HG02623 (cell line): ENCODE measurements at regions not wholly inside any gene's neighbourhood (a gene's known extent, or its start where the extent isn't known, plus 50 kb on each side); places are given as distances from the start of the nearest gene placed in this dataset.

Source experiments
- ATAC-seq: cut with Tn5 transposase; IDR thresholded peaks from one replicate; pipeline ENCODE4 v1.9.1; 2021; ENCODE audit warnings: moderate library complexity; ENCODE audit not compliant: unreplicated experiment

GRCh38 chr18:77970814-77971213, 721.2 kb downstream of the GALR1 start:
- no peak for ATAC-seq

- no peak for ATAC-seq
Measured at GRCh38 chr18:77973745-77974144, 724.1 kb downstream of the GALR1 start.

- ATAC-seq = no peak
Measured at GRCh38 chr18:77974329-77974728, 724.7 kb downstream of the GALR1 start.

DNA sequence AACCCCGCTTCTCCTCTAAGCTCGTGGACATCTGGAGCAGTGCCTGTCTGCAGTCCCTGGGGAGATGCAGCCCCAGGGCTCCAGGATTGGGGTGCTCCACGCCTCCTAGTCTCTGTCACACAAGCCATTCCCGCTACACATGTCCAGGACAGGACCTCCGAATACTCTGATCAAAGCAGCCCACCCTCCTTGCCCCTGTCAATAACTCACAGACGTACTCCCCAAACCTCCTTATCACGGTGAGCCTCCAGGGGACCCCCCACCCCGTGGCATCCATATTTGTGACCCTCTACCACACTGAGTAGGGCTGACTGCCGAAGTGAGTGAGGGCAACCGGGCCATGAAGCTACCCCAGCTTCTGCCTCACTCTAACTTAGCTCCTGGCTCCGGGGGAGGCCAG, 727.7 kb downstream of the GALR1 start:
- no peak for ATAC-seq

DNA sequence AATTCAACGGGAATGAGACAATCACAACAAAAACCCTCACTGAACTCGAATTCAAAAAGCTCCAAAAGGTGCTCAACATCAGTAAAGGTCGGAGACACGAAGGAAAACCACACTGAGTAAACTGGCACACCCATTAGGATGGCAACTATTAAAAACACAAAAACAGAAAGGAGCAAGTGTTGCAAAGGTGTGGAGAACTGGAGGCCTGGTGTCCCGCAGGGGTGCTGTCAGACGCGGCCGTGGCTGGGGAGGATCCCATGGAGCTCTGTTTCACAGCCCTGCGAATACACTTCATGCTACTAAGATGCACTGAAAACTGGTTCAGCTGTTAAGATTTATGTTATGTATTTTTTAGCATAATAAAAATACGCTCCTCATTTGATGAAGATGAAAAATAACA, 730.6 kb downstream of the GALR1 start:
- no peak for ATAC-seq

GRCh38 chr18:77981874-77982273, 732.2 kb downstream of the GALR1 start:
- ATAC-seq = no peak

- ATAC-seq = no peak
Measured at GRCh38 chr18:77983270-77983669, 733.6 kb downstream of the GALR1 start.

- ATAC-seq = no peak
Measured at GRCh38 chr18:77984178-77984577, 734.5 kb downstream of the GALR1 start.

DNA sequence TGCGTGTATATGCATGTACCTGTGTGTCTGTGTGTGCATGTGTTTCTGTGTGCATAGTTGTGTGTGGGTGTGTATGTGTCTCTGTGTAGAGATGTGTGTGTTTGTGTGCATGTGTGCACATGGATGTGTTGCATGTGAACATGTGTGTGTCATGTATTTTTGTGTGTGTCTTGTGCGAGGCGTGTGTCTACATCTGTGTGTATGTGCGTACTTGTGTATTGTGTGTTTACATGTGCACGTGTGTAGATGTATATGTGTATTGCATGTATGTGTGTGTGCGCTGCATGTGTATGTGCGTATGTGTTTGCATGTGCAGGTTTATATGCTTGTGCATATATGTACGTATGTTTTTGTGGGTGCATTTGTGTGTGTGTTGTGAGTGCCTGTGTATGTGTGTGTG, 735.2 kb downstream of the GALR1 start:
- ATAC-seq = no peak

GRCh38 chr18:77985526-77986281, 736.1 kb downstream of the GALR1 start:
- no peak for ATAC-seq

- no peak for ATAC-seq
Measured at GRCh38 chr18:77990131-77990530, 740.5 kb downstream of the GALR1 start.

DNA sequence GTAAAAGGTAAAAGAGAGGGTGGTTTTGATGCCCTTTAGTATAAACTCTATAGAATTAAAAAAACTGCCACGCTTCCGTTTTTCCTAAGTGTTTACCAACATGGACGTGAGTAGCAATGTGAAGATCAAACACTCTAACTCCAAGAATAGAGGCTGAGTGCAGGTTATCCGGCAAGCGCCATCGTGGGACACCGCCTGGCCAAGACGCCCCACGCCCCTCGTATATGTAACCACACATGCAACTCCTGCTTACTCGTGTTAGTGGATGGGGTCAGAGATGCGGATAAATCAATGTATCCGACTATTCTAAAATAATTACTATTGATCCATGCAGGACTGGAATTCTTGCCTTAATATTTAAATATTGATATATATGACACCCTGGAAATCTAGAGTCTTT, 741.3 kb downstream of the GALR1 start:
- ATAC-seq = no peak

DNA sequence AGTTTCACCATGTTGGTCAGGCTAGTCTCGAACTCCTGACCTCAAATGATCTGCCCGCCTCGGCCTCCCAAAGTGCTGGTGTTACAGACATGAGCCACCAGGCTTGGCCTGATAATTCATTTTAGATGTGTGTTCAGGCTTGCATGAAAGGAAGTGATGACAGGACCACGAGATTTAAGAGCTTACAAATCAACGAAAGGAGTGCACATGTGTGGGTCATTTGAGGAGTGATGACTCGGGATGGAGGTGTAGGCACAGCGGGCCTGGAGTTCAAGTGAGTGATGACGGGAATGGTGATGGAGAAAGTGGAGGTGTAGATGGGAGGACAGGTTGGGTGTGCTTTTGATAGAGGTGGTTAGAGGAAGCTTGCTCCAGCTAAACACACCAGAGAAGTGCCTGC, 742.4 kb downstream of the GALR1 start:
- no peak for ATAC-seq

- no peak for ATAC-seq
Measured at GRCh38 chr18:77993188-77993981, 743.7 kb downstream of the GALR1 start.

- ATAC-seq = no peak
Measured at GRCh38 chr18:77995593-77995992, 745.9 kb downstream of the GALR1 start.

DNA sequence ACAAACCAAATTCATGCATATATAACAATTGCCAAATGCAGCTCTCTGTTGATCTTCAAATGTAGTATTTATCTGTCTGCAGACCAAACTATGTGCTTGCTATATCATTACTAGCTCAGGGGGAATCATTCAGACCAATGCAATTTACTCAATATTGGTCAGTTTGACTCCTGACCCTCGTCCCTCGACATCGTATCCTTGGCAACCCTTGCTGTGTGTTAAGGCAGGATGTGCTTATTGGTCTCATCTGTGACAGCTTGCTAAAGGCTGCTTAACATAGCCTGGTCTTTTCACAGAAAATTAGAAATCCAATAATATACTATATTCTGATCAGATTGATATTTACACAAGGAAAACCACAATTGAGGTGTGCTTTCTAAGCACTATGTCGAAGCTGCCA, 747.1 kb downstream of the GALR1 start:
- ATAC-seq = no peak

DNA sequence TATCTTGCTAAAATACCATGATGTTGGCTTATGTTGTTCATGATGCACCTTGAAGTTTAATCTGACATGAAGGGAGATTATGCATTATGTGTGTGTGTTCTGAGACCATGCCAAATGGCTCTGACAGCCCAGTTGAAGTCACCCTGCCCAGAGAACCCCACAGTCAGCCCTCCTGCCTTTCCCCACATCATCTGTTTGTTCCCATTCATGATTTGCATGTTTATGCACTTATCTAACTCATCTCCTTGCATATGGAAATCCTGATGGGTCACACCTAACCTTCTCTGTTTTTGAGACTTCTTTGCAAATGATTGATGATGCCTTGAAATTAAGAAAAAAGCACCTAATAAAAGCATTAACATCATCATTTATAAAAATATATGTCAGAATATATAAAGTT, 752.2 kb downstream of the GALR1 start:
- no peak for ATAC-seq

DNA sequence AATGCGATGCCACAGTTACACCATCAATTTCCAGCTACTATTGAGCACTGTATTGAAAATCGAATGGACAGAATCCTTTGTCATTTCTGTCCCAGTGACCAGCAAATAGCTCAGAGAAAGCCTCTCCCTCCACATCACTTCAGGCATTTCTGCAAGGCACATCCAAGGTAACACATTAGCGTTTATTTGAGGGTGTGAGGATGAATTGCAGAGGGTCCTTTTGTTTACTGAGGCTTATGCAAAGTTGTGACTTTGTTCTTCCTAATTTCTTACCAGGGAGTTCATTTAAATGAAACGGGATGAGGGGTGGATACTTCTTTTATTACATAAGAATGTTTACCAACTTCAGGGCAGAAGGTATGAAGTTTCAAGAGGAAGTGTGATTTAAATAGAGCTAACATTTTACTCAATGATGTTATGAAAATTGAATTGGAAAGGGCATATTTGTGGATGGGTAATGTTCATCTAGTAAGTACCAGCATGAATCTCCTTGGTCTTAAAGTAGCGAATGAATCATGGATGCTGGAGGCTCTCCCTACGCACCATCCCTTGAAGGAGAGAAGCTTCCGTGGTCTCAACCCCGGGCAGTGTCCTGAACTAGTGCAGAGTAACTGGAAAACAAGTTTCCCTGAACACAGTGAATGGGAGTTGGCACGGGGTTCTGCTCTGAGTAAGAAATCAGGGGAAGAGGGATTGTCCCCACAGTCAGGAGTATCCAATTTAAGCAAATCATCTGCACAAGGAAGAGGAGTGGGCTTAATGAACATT, 756.5 kb downstream of the GALR1 start:
- ATAC-seq = no peak

DNA sequence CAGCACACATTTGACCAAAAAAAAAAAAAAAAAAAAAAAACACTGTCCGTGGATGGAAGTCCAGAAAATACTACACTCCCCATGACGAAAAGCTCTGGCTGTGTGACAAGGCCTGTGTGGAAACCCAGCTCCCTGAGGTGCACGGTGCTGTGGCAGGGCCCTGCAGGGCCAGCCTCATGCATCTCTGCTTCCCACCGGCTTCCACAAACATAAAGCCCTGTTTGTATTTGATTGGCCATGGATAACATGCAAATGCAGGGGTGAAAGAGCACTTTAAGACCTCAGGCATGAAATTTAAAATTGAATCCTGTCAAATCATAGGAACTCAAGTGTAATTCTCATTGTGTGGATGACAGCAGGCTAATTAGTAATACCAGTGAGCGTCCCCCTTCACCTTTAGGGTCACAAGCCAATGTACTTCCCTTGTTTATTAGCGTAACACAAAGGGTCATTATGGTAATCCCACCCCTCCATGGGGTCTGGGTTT, 757.2 kb downstream of the GALR1 start:
- no peak for ATAC-seq

DNA sequence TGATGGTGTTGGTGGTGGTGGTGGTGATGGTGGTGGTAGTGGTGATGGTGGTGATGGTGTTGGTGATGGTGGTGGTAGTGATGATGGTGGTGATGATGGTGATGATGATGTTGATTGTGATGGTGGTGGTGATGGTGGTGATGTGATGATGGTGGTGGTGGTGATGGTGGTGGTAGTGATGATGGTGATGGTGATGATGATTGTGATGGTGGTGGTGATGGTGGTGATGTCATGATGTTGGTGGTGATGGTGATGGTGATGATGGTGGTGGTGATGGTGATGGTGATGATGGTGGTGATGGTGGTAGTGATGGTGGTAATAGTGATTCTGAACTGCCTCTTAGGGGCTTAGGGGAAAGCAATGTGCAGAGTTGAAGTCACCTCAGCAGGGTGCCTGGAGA, 760.7 kb downstream of the GALR1 start:
- ATAC-seq = no peak

- ATAC-seq = no peak
Measured at GRCh38 chr18:78017869-78018268, 768.2 kb downstream of the GALR1 start.

DNA sequence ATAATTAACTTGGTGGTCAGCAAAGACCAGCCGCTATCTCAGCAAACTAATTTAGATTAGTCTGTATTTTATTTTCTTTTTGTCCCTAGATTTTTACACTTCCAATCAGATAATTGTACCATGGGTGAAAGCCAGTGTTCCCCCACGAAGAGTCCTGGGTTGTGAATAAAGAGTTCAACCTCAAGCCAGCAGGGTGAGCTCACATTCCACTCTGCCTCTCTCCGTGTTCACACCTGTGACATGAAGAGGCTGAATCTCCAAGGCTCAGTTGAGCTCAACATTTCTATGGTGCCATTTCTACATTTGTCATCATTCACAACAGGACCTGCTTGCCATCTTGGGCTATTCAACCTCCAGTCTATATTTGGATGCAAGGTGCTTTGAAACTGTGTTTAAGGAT, 771.5 kb downstream of the GALR1 start:
- no peak for ATAC-seq
